Right lobe of liver (tissue), 4 donors: ENCODE measurements at regions not wholly inside any gene's neighbourhood (a gene's known extent, or its start where the extent isn't known, plus 50 kb on each side); places are given as distances from the start of the nearest gene placed in this dataset.

Experiments
- CTCF ChIP-seq, 4 donors: fragments of 200-600 bp in 3 of 4; fragments of 450-650 bp in 1 of 4; IDR thresholded peaks; one replicate each; pipeline versions ENCODE4 v1.5.1 to v1.8.0; 2016 to 2022; ENCODE audit warnings: antibody characterized with exemption in 4 of 4, mild to moderate bottlenecking in 2 of 4
- POLR2A ChIP-seq: fragments of 450-650 bp; IDR thresholded peaks from one replicate; pipeline ENCODE4 v1.6.1; 2017; ENCODE audit warnings: antibody characterized with exemption, mild to moderate bottlenecking
- donor health status: DM: no; HTN: no; CAD: no.
- donor health status: DM: no; HTN: no; CAD: no.
- donor health status: DM: no; HTN: yes; CAD: no.

GRCh38 chr1:115496904-115497527, 144.8 kb upstream of the VANGL1 start:
- TF ChIP-seq CTCF (IDR thresholded peaks at IDR 0.05), result no peak
- TF ChIP-seq POLR2A, result no peak
